ENCODE measurements at regions not wholly inside any gene's neighbourhood (a gene's known extent, or its start where the extent isn't known, plus 50 kb on each side); places are given as distances from the start of the nearest gene placed in this dataset.

- Histone ChIP-seq H3K79me2 (ENCODE audit: insufficient read depth, low read length) (no peaks in the 10 kb centered on the region), H3K27me3 (ENCODE audit: control insufficient read depth in 2 of 2, insufficient read depth in 2 of 2, low read length in 2 of 2) (no peaks in the 10 kb centered on the region), H3K9ac (ENCODE audit: insufficient read depth, low read length, poor library complexity, severe bottlenecking) (no peak overlapping the region), H3K9me3 (replicated peaks in 1 of 2; ENCODE audit: control insufficient read depth in 1 of 2, insufficient read depth in 1 of 2, low read length in 2 of 2) (no peaks in the 10 kb centered on the region), H3K27ac (ENCODE audit: low read depth in 1 of 2, low read length in 2 of 2) (no peak overlapping the region), H4K20me1 (ENCODE audit: insufficient read depth, low read length) (no peaks in the 10 kb centered on the region), H3K36me3 (replicated peaks in 1 of 2; ENCODE audit: control insufficient read depth in 1 of 2, insufficient read depth in 2 of 2, low read length in 2 of 2) (no peaks in the 10 kb centered on the region), H3K4me3 (replicated peaks in 1 of 3; ENCODE audit: low read depth in 2 of 3, low read length in 3 of 3) (no peak overlapping the region), H3K4me1 (ENCODE audit: control insufficient read depth in 1 of 2, insufficient read depth in 2 of 2, low read length in 2 of 2) (peaks cover 0 to 3% of the 10 kb centered on the region in 2 donors), H2AFZ (ENCODE audit: insufficient read depth, low read depth, low read length, poor library complexity, severe bottlenecking) (no peak overlapping the region), H3K4me2 (replicated peaks; ENCODE audit: extremely low read depth, low read length, poor library complexity, severe bottlenecking) (no peak overlapping the region)
- Mint-ChIP-seq H3K27ac (no peak overlapping the region), H3K9me3 (peaks cover 0 to 5% (median 0%) of the 10 kb centered on the region in 7 donors), H3K4me1 (peaks cover 2% of the 10 kb centered on the region), H3K4me3 (no peak overlapping the region), H3K27me3 (ENCODE audit: low read depth in 3 of 3) (no peaks in the 10 kb centered on the region), H3K36me3 (no peaks in the 10 kb centered on the region)
- no peak for TF ChIP-seq CTCF (IDR thresholded peaks at IDR 0.05)
- DNase-seq = no peak
- intact Hi-C loops (cut with micrococcal nuclease) = no loop called here
Observed at GRCh38 chr11:104624021-104624420, 274.2 kb downstream of the CASP12 start.

GRCh38 chr11:104623518-104623917 is 274.7 kb downstream of the CASP12 start:
- no peak overlapping the region for H3K9ac ChIP-seq (ENCODE audit: insufficient read depth, low read length, poor library complexity, severe bottlenecking)
- H3K4me2 ChIP-seq (replicated peaks; ENCODE audit: extremely low read depth, low read length, poor library complexity, severe bottlenecking) = no peak overlapping the region
- no peaks in the 10 kb centered on the region for H3K9me3 ChIP-seq (replicated peaks in 1 of 2; ENCODE audit: control insufficient read depth in 1 of 2, insufficient read depth in 1 of 2, low read length in 2 of 2)
- no peaks in the 10 kb centered on the region for H3K27me3 Mint-ChIP-seq (ENCODE audit: low read depth in 3 of 3)
- DNase-seq = no peak
- no peak overlapping the region for H3K27ac Mint-ChIP-seq
- H4K20me1 ChIP-seq (ENCODE audit: insufficient read depth, low read length) = no peaks in the 10 kb centered on the region
- no peak for TF ChIP-seq CTCF (IDR thresholded peaks at IDR 0.05)
- H3K4me1 Mint-ChIP-seq = peaks cover 7% of the 10 kb centered on the region
- H3K79me2 ChIP-seq (ENCODE audit: insufficient read depth, low read length) = no peaks in the 10 kb centered on the region
- no peaks in the 10 kb centered on the region for H3K27me3 ChIP-seq (ENCODE audit: control insufficient read depth in 2 of 2, insufficient read depth in 2 of 2, low read length in 2 of 2)
- H3K4me3 Mint-ChIP-seq = no peak overlapping the region
- H2AFZ ChIP-seq (ENCODE audit: insufficient read depth, low read depth, low read length, poor library complexity, severe bottlenecking) = no peak overlapping the region
- no peaks in the 10 kb centered on the region for H3K36me3 Mint-ChIP-seq
- H3K27ac ChIP-seq (ENCODE audit: low read depth in 1 of 2, low read length in 2 of 2) = no peak overlapping the region
- H3K36me3 ChIP-seq (replicated peaks in 1 of 2; ENCODE audit: control insufficient read depth in 1 of 2, insufficient read depth in 2 of 2, low read length in 2 of 2) = no peaks in the 10 kb centered on the region
- H3K4me3 ChIP-seq (replicated peaks in 1 of 3; ENCODE audit: low read depth in 2 of 3, low read length in 3 of 3) = no peak overlapping the region
- intact Hi-C loops (cut with micrococcal nuclease) = no loop called here
- peaks cover 4 to 8% of the 10 kb centered on the region in 2 donors for H3K4me1 ChIP-seq (ENCODE audit: control insufficient read depth in 1 of 2, insufficient read depth in 2 of 2, low read length in 2 of 2)
- H3K9me3 Mint-ChIP-seq = peaks cover 0 to 5% (median under 1%) of the 10 kb centered on the region in 7 donors
- no CpG with 5 or more reads among the region's 1 CpG for WGBS (ENCODE audit: insufficient coverage)

All from CD14-positive monocyte (primary cell).